ENCODE measurements at regions not wholly inside any gene's neighbourhood (a gene's known extent, or its start where the extent isn't known, plus 50 kb on each side); places are given as distances from the start of the nearest gene placed in this dataset.

DNA sequence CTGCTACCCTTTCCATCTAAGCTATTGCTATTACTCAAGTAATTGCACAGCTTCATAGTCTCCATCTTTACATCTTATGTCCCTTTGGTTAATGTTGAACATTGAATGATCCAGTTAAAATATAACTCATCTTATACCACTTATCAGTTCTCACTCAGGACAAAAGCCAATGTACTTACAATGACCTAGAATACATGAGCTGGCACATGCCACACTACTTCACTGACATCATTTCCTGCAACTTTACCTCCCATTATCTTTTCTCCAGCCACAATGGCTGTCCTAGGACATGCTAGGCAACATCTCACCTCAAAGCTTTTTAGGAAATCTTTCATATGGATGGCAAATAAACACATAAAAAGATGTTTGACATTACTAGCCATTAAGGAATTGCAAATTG is 309.2 kb downstream of the FOXG1 start:
- TF ChIP-seq POLR2A (IDR thresholded peaks at IDR 0.05; ENCODE audit: low read length), result no peak
- TF ChIP-seq GATA1 (IDR thresholded peaks at IDR 0.05; ENCODE audit: low read depth, low read length), result no peak
